COLO668 (cell line): ENCODE measurements at regions not wholly inside any gene's neighbourhood (a gene's known extent, or its start where the extent isn't known, plus 50 kb on each side); places are given as distances from the start of the nearest gene placed in this dataset.

ENCODE experiments used
- DNase-seq: peaks from one replicate; lab custom pipeline; 2025; ENCODE audit not compliant: unreplicated experiment; lab: John Stamatoyannopoulos, UW

DNA sequence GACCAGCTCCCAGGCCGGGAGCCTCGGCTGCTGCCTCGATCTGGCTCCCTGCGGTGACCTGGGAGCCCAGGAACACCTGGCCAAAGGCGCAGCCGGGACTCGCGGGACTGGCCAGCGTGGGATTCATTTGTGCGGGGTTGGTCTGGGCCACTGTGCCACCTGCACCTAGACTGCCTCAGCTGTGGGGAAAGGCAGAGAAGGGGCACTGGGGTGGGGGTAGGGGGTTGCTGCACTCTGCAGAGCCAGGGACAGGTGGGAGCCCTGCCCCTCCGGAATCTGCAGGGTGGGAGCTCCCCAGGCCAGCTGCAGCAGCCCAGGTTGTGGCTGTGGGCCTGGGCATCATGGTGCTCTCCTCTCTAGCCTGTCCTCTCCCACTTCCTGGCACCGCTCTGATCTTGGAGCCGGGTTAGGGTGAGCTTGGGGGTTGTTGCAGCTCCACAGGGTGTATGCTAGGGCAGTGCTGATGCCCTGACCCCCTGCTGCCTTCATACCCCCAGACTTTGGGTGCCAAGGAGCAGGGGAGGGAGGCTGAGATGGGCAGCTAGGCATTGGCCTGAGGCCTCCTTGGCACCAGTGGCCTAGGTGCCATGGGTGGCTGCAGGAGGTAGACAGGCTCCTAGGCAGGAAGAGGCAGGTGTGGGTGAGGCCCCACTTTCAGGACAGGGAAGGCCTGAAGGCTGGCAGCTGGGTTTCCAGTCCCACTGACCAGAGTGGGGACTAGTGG is 57.5 kb upstream of the ETV3 start:
- DNase-seq: no peak

GRCh38 chr1:157194731-157195520 is 56.7 kb upstream of the ETV3 start:
- no peak for DNase-seq

DNA sequence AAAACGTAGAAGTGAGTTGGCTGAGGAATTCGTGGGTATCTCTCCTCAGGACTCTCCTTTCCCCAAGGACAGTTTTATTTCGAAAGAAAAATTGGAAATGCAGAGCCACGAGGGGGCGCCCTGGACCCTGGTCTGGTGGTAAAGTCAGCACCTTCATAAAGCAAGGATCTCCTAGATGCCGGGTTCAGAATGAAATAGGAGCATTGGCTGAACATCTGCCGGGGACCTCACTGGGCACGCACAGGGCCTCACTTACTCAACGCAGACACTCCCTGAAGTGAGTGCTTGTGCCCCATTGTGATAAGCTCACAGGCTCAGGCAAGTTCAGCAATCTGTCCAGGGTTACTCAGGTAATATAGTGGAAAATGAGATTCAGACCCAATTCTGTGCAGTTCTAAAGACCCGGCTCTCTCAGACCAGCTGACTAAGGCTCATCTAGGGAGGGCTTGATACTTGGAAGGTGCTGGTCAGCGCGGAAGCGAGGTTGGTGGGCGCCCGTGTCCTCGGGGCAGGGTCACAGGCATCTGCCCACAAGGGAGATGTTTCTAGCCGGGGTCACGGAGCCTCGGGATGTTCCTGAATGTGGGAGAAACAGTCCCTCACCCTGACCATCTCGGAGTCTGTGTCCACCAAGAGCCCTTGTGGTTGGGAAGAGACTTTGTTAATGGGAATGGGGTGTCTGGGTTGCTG is 55.7 kb upstream of the ETV3 start:
- peak; percentile 81 for DNase-seq

DNA sequence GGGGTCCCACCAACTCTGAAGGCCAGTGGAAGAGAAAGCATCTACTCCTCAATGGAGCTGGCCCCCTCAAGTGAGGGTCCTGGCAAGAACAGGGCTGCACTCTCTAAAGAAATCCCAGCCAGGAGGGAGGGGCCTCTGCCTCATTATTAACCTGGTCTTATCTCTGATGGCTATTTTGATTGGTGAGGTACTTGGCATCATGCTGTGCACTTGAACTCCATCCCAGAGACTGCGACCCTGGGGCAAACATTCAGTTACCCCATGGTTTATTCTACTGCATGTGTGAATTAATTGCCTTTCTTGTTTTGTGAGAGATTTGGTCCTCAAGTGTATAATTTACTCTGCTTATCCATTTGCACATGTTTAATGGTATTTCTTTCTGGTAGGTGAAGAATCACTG is 55.0 kb upstream of the ETV3 start:
- no peak for DNase-seq

- DNase-seq: no peak
These were observed 52.1 kb upstream of the ETV3 start for GRCh38 chr1:157189986-157190982.

GRCh38 chr1:157189096-157189495 is 50.9 kb upstream of the ETV3 start:
- no peak for DNase-seq
